GM21526 (cell line): ENCODE measurements at regions not wholly inside any gene's neighbourhood (a gene's known extent, or its start where the extent isn't known, plus 50 kb on each side); places are given as distances from the start of the nearest gene placed in this dataset.

Experiments used
- ATAC-seq: cut with Tn5 transposase; IDR thresholded peaks from one replicate; pipeline ENCODE4 v1.9.1; 2021; ENCODE audit warnings: moderate library complexity; ENCODE audit not compliant: unreplicated experiment, low FRiP score

DNA sequence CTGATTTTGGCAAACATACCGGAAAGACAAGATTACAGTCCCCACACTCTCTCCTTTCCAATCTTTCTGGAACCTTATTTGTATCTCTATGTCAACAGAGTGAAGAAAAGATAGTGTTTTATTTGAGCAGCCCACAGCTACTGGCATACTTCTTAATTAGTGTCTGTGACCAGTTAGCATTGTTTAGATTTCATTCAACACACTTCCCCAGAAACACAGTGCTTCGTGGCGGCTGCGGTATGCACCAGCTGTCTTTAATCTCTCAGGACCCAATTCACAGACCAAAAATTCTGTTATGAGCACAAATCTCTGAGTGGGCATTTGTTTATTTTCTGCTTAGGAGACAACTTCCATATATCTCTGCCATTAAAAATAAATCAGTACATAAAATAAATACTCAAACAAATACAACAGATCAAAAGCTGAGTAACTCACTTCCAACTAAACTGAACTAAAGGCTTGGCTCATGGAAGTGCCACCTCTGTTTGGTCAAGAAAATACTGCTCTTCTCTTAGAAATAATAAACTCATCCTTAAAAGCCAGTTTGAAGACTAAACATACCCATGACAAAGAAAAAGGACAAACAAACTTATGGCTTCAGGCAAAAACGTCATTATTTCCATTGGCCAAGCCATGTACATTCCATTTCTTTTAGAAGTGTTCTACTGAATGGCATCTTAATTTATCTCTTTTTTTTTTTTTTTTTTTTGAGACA, 392.4 kb downstream of the TXNL1 start:
- ATAC-seq, result no peak

DNA sequence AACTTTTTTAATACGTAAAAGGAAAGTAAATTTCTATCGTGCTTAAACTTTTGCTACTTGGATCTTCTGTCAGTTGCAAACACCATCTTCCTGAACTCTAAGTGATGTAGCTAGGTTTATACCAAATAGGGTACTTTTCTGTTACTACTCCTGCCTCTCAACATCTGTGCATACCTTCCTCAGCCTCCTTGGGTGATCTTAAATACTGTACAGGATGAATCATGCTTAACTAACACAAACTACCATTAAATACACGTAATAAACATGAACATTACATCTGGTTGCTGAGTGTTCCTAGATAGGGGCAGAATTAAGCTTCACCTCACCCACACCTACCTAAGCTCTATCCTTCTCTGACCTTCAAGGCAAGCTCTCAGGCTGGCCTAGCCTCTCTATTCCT, 398.0 kb downstream of the TXNL1 start:
- no peak for ATAC-seq

DNA sequence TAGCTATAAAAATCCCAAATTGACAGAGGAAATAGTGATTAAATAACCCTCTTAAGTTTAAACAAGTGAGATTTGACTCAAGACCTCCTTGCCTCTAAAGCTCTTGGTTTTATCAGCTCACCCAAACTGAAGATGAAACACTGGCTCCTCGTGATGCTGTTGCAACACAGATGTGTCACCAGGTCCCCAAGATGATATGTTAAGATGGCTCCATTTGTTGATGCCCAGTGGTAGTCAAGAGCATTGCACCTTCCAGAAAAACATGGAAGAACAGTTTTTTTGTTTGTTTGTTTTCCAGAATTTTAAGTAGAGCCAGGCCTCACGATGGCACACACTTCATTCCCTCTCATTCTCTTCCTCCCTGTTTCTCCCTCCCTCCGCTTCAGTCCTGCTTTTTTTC, 399.8 kb downstream of the TXNL1 start:
- ATAC-seq, result no peak

DNA sequence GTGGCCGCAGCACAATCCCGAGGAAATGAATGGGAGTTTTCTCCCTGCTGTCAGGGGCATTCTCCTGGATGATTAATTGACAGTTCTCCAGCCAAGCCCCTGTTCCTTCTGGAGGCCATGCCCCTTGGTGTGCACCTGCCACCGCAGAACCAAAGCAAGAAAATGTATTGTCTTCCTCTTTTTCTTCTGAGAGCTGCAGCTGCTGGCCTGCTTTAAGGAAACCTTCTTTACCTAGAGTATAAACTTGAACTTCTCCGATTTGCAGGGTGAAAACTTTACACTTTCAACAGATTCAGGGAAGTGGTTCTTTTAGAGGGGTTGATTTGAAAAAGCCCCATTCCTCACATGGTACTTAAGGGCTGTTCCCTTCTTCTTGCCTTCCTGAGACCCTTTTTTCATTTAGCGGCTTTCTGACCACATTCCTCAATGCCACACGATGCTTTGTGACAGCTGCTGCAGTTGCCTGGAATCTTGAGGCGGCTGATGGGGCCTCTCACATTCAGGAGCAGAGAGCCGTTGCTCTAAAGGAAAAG, 402.8 kb downstream of the TXNL1 start:
- peak; percentile 86 for ATAC-seq

DNA sequence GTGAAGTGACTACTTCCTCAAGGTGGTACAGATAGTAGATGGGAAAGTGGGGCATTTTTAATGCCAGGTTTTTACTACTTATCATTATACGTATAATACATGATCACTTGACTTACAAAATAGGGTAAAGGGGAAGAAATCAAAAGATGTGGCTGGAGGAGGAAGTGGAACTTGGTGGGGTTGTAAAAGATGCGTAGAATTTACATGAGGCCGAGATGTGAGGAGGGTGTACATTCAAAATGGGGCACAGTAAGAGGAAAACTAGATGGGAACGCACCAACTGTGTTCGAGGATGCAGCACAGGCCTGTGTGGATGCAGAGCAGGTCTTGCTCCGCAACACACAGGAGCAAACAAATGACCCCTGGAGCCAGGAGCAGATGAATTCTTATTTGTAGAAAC, 403.3 kb downstream of the TXNL1 start:
- peak; percentile 48 for ATAC-seq

DNA sequence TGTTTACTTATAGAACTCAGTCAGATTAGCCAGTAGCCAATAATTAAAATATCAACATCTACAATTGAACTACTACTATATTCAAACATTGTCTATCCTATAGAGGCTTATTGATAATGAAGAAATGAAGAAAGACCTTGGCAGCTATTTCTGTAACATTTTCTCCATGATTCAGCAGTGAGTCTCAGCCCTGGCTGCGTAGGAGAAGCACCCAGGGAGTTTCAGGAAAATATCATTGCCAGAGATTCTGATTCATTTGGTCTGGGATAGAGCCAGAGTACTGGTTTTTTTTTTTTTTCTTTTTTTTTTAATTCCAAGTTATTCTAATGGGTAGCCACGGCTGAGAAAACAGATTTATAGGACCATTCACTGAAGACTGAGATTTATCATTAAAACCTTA, 404.8 kb downstream of the TXNL1 start:
- ATAC-seq, result no peak

DNA sequence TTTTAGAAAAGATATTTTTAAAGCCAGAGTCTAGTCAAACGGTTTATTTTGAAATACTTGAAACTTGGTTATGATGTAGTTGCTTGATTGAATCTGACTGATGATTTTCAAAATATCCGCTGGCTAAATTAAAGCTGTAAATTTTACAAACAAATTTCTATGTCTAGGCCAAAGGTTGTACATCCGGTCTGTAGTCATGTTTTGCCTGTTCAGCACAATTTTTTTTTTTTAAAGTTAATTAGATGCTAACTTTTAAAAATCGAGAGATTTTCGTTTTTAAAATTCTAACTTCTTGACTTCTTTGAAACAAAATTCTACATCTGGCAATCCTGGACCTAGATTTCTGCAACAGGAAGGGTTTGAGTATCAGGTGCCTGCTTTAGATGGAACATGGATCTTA, 412.4 kb downstream of the TXNL1 start:
- no peak for ATAC-seq

DNA sequence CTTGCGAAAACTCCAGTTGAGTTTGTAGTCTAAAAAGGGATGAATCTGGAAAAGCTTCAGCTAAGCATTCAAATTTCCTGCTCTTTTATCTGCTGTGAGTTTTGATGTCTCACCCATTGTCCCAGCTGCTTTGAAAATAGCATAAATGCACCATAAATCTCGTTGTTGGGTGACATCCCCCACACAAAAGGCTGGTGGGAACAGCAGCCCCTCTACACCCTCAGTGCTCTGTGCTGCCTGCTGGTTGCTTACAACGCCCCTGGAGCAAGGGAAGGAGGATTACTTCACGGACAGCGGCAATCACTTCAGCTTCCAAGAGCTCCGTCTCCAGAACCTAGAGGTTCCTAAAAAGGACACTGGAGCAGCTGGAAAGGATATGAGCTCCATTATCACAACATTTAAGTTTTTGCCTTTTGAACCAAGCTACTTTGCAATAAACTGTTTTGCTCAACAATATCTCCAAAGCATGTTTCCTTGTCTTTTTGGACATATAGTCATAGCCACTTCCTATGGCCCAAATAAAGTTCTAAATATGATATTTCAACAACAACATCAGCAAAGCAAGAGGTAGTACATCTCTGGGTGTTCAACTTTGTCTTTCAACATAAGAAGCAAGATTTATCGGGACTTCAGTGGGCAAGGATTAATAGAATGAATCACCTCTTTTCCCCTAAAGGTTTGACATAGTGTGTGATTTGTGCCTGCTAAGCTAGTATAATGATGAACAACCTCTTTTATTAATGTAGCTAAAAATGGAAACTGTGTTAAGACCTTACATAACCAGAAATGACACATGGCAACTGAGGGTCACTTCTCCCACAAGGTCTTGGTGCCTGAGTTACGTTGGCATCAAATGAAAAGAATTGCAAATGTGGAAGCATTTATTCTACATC, 413.5 kb downstream of the TXNL1 start:
- no peak for ATAC-seq

DNA sequence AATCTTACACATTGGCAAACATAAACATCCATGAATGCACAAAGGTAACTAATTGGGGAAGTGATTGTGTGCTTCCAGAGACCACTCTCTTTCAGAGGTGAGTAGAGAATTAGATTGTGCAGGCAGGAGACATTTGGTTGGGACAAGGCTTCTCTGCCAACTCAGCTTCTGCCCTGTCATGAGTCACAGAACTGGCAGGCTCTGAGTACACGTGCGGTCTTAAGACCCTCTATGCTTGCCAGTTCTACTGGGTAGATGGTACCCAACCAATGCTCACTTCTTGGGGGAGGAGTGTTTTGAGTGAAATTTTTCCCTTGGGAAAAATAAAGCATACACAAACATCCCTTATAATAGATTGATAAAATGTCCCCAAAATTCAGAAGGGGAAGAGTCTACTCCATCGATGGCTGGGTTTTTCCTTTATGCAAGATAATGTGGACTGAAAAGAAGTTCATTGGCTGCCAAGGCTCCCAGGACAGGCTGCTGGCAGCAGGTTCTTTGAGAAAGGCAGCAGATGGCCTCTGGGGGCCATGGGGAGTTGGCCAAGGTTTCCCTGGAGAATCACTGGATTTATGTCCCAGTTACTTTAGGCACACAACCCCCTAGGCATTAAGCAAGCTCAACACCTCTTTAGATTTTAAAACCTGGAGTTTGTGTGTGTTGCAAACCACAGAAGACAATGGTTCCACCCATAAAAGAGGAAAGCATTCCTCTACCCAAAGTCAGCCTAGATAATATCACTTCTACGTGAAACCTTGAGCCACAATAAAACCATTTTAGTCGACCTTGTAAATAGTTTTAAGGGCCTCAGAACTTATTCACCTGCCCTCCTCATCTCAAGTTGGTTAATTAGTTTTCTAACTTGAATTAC, 417.0 kb downstream of the TXNL1 start:
- ATAC-seq, result no peak

DNA sequence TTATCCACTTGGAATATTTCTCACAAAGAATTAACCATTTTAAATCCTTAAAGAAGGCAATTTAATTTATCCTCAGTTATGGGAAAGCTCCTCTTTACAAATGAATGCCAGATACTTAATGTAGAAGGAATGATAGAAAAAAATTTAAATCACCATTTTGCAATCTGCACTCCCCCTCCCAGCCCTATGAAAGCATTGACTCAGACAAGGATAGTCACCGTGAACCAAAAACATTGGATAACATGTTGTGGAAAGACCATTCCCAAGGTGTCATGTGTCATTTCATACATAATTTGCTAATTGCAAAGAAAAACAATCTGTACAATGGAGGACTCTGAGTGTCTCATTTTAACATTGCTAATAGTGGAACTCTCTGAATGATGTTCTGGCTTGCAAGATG, 421.0 kb downstream of the TXNL1 start:
- ATAC-seq, result no peak

DNA sequence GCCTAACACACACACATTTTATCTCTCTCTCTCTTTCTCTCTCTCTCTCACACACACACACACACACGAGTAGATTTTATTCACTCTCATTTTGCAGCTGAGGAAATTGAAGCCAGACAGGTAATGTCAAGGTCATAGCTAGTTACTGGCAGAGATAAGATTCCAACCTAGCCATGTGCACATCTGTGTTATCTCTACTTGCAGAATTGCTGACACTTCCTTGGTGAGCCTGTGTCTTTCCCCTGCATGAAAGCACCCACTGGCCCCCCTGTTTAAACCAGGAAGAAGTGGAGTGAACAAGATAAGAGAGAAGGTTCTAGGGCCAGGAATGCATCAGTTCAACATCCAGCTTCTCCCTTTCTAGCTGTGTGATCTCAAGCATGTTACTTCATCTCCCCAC, 423.7 kb downstream of the TXNL1 start:
- ATAC-seq, result no peak

DNA sequence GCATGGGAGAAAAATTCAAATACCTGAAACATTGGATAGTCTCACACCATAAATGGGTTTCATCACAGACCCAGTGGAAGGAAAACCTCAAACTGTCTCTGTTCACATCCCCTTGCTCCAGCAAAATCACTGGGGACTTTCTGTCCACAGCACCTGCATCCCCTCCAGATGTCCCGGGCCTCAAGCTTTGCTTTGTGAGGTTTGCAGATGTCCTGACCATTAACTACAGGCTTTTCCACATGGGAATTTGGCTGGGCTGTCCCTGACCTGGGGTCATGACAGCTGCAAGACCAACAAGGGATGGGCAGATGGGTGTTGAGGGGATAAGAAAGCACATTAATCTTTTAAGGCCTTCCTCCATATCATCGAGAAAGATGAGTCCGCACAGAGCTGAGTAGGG, 427.9 kb downstream of the TXNL1 start:
- ATAC-seq, result no peak

DNA sequence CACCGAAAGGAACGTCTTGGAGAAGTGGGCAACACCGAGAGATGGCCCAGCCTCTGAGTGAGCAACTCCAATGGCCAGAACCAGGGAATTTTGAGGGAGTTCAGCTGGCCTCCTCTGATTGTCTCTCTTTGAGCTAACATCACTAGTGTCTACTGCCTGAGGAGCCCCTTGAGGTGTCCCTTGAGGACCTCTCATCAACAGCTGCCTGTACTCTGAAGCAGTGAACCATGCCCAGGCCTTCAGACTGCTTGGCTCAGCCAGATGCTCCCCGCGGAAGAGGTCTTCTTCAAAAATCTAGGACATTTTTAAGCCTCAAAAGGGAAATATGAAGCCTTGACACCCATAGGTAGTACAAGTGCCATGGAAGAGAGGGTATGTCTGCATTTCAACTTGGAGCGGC, 430.4 kb downstream of the TXNL1 start:
- ATAC-seq, result no peak

DNA sequence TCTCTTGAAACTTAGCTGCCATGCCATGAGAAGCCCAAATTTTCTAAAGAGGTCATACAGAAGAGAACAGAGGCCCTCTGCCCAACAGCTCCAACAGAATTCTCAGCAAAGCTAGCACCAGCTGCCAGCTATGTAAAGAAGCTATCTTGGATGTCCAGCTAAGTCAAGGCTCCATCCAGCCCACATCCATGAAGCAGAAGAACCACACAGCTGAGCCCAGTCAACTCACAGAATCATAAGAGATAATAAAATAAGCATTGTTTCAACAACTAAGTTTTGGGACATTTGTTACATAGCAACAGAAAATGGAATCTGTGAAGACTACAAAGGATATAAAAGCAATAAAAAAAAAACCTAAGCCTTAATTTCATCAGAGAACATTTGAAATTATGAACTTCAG, 434.3 kb downstream of the TXNL1 start:
- no peak for ATAC-seq

DNA sequence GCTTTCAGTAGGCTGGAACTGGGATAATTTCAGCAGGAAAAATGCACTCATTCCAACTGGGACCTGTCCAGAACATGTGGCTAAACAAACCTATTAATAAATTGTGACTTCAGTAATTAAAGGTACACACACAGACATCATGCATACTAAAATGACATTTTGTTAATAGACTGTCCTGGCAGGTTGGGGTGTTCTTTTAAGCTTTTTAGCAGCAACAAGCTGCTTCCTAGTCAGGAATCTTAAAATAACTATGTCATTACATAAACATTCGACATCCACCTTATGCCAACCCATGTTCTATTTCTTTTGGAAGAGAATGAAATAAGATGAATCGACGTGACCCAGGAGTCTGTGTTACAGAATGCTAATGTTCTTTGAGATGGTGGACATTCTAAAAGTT, 435.7 kb downstream of the TXNL1 start:
- ATAC-seq, result no peak

DNA sequence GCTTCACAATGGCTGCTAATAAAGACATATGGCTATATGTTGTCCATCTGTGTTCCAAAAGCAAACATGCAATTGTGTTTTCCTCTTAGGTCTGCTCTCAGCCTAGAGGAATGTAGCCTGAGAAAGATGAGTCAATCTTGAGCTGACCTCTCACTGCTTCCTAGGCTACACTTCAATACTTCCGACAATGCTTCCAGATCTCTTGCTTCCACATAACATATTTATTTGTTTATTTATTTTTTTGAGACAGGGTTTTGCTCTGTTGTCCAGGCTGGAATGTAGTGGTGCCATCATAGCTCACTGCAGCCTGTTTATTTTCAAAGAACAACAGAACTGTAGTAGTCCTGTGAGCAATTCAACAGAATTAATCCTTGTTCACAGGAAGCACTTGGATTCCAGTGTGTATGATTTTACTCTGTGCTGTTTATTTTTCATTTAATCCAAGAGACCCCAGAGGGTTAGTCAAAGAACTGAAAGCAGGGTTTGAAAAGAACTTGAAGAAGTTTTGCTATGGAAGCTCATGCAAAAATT, 437.9 kb downstream of the TXNL1 start:
- no peak for ATAC-seq

DNA sequence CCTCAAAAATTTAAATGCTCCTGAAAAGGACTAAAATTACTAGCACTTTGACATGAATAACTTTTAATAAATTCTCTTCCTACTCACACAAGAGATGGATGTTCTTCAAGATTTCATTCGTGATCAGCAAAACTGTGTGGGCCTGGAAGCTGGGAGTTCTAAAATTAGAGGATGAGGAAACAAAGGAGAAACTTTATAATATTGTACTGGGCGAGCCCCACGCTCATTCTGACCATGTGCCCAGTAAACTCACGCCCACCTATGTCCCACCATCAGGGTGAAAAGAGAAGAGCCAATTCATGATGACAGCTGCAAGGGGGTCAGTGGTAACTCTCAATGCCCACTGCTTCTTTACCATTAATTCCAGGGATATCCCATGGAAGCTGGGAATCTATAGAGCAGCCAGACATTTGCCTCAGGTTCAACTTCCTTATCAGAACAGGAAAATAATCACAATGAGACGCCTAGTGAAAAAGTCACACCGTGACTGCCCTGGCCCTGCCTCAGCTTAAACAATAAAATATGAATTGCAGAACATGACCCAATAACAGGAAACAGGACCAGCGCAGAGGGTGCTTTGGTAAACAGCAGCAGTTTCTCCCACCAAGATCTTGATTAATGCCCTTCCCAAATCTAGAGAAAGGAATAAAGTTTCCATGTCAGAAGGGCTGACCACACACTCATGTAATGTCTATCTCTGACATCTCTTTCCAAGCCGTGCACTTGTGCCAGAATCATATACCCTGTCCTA, 438.6 kb downstream of the TXNL1 start:
- no peak for ATAC-seq

DNA sequence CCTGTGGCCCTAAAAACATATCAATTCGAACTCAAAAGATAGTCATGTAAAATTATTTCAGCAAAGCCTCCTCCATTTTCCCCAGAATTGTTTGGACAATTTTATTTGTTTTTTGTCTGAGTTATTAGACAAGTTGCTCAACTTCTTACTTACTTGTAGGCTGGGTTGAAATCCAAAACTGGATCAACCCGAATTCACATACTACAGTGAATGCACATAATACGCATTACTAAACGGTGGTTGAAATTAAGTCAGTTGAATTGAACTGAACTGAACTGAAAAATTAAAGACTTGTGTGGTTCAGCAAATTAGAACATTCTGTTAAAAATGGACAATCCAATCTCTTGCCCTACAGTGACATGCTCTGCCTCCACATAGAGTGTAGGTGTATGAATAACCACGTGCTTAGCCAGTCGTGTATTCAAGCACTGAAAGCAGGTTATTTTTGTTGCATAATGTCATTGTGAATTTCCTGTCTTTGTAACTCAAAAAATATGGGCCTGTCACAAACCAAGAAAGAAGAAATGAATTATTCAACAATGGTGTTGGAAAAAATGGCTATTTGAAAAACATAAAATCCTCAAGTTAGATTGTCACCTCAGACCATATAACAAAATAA, 441.0 kb downstream of the TXNL1 start:
- peak; percentile 83 for ATAC-seq

DNA sequence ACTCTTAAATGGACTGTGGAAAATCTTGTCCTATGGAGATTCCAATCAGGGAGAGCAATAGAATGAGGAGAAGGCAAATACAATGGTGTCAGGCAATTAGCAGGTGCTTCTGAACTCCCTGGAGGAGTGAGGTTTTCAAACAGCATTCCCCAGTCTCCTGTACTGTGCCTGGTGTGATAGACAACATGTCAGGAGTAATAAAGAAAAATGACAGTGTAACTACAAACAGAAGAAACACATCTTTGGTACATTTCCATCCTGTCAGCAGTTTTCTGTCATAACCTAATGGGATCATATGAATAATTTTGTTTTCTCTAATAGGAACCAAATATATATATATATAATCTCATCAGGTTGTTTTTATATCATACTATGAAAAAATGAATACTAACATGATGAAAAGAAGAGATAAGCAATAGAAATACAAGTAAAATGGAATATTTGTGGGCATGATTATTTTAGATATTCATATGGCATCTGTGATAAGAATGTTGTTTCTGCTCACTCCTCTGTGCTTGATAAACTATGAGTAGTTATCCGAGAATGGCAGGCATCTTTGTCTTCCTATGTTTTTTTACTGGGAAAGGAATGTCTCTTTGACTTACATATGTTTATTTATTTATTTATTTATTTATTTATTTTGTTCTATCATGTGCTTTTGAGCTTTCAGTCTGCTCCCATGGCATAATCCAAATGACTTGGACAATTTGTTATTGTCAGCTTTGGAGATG, 441.7 kb downstream of the TXNL1 start:
- ATAC-seq, result no peak
